WTC11 (cell line): ENCODE measurements at regions not wholly inside any gene's neighbourhood (a gene's known extent, or its start where the extent isn't known, plus 50 kb on each side); places are given as distances from the start of the nearest gene placed in this dataset.

Experiments
- ATAC-seq: fragments of 200-7000 bp; cut with Tn5 transposase; 2 replicates; pipeline ENCODE4 v1.10.0; 2021; ENCODE audit warnings: mild to moderate bottlenecking, moderate library complexity
- CTCF ChIA-PET: fragments of 300-600 bp; sonication (Branson Sonifier 250); formaldehyde crosslinking; loops from one replicate; lab custom pipeline; 2021; ENCODE audit warnings: antibody characterized with exemption; lab: Charles Lee
- POLR2A ChIA-PET: fragments of 350-600 bp; sonication (Branson Sonifier 250); formaldehyde crosslinking; loops from one replicate; lab custom pipeline; 2021; ENCODE audit warnings: antibody characterized with exemption; lab: Charles Lee
- DNase-seq: peaks from one replicate; pipeline ENCODE4 v3.0.0; 2021; ENCODE audit warnings: low spot score
- H3K27ac Mint-ChIP-seq: 2 replicates; pipeline ENCODE4 v1.8.0; 2021; ENCODE audit warnings: mixed read lengths
- H3K27me3 Mint-ChIP-seq: 2 replicates; pipeline ENCODE4 v1.8.0; 2021; ENCODE audit warnings: low read depth, mild to moderate bottlenecking, moderate library complexity, mixed read lengths
- H3K36me3 Mint-ChIP-seq: 2 replicates; pipeline ENCODE4 v1.8.0; 2021; ENCODE audit warnings: mixed read lengths
- H3K4me1 Mint-ChIP-seq: 2 replicates; pipeline ENCODE4 v1.8.0; 2022; ENCODE audit warnings: mixed read lengths
- H3K4me3 Mint-ChIP-seq: 2 replicates; pipeline ENCODE4 v1.8.0; 2021; ENCODE audit warnings: mild to moderate bottlenecking, moderate library complexity, mixed read lengths
- H3K9me3 Mint-ChIP-seq: 2 replicates; pipeline ENCODE4 v1.8.0; 2021; ENCODE audit warnings: mixed read lengths
- AFF4 ChIP-seq: sonication (generic); formaldehyde crosslinking; IDR thresholded peaks from 2 replicates; pipeline ENCODE4 v1.8.1; 2023; ENCODE audit warnings: mild to moderate bottlenecking, missing genetic modification reagents, borderline replicate concordance
- ARID4B ChIP-seq: sonication (generic); formaldehyde crosslinking; IDR thresholded peaks from 2 replicates; pipeline ENCODE4 v1.8.0; 2023; ENCODE audit warnings: missing genetic modification reagents, mild to moderate bottlenecking, borderline replicate concordance
- ATF1 ChIP-seq: sonication (generic); formaldehyde crosslinking; IDR thresholded peaks from 2 replicates; pipeline ENCODE4 v1.8.1; 2023; ENCODE audit warnings: mild to moderate bottlenecking, moderate library complexity, missing genetic modification reagents
- ATF2 ChIP-seq: sonication (generic); formaldehyde crosslinking; IDR thresholded peaks from 2 replicates; pipeline ENCODE4 v1.8.1; 2022; ENCODE audit warnings: low read depth, missing genetic modification reagents, borderline replicate concordance
- ERG ChIP-seq: fragments of 250-450 bp; sonication (Bioruptor Pico); IDR thresholded peaks from 2 replicates; pipeline ENCODE4 v1.8.0; 2021; ENCODE audit warnings: mild to moderate bottlenecking
- FOXJ3 ChIP-seq: sonication (generic); formaldehyde crosslinking; IDR thresholded peaks from 2 replicates; pipeline ENCODE4 v1.9.0; 2021; ENCODE audit warnings: missing genetic modification reagents, mild to moderate bottlenecking, borderline replicate concordance
- FOXK1 ChIP-seq: sonication (generic); formaldehyde crosslinking; IDR thresholded peaks from 2 replicates; pipeline ENCODE4 v1.8.0; 2022; ENCODE audit warnings: mild to moderate bottlenecking, moderate library complexity, missing genetic modification reagents
- MAX ChIP-seq: sonication (generic); formaldehyde crosslinking; IDR thresholded peaks from 2 replicates; pipeline ENCODE4 v1.8.0; 2022; ENCODE audit warnings: mild to moderate bottlenecking, missing genetic modification reagents
- MYBL2 ChIP-seq: sonication (generic); formaldehyde crosslinking; IDR thresholded peaks from 2 replicates; pipeline ENCODE4 v1.8.1; 2023; ENCODE audit warnings: mild to moderate bottlenecking, moderate library complexity, missing genetic modification reagents
- NFYB ChIP-seq: sonication (generic); formaldehyde crosslinking; conservative IDR thresholded peaks from 2 replicates; pipeline ENCODE4 v1.8.0; 2022; ENCODE audit warnings: low read depth, missing genetic modification reagents
- ZNF281 ChIP-seq: sonication (generic); formaldehyde crosslinking; IDR thresholded peaks from 2 replicates; pipeline ENCODE4 v1.8.0; 2023; ENCODE audit warnings: mild to moderate bottlenecking, missing genetic modification reagents
- ZNF671 ChIP-seq: fragments of 250-450 bp; sonication (Bioruptor Pico); IDR thresholded peaks from 2 replicates; pipeline ENCODE4 v1.8.0; 2021; ENCODE audit warnings: mild to moderate bottlenecking
- TF ChIP-seq, protein P1 (sequence below): sonication (generic); formaldehyde crosslinking; conservative IDR thresholded peaks from 2 replicates; pipeline ENCODE4 v1.8.1; 2022; ENCODE audit warnings: mild to moderate bottlenecking, missing genetic modification reagents

GRCh38 chr10:83184641-83185040, 954.7 kb upstream of the GHITM start:
- no peak for TF ChIP-seq ATF1
- TF ChIP-seq, protein P1, sequence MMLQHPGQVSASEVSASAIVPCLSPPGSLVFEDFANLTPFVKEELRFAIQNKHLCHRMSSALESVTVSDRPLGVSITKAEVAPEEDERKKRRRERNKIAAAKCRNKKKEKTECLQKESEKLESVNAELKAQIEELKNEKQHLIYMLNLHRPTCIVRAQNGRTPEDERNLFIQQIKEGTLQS (CRISPR knock-in tag), result no peak
- TF ChIP-seq ARID4B (CRISPR knock-in tag), result no peak
- TF ChIP-seq FOXK1 (CRISPR knock-in tag), result no peak
- TF ChIP-seq ERG, result no peak
- no peak for TF ChIP-seq ZNF671 (CRISPR knock-in tag)
- no peak for TF ChIP-seq ATF2 (CRISPR knock-in tag)
- no peak for TF ChIP-seq AFF4
- TF ChIP-seq ZNF281 (CRISPR knock-in tag), result no peak
- no peak for TF ChIP-seq MAX
- TF ChIP-seq NFYB (CRISPR knock-in tag), result no peak
- no peak for TF ChIP-seq FOXJ3 (CRISPR knock-in tag)
- no peak for TF ChIP-seq MYBL2 (CRISPR knock-in tag)
- ChIA-PET POLR2A (no interaction called here), CTCF (no interaction called here)
- DNase-seq (no peak), ATAC-seq (no peak)
- peaks cover 30% of the 10 kb centered on the region for H3K9me3 Mint-ChIP-seq
- H3K27ac Mint-ChIP-seq, result no peak overlapping the region
- H3K27me3 Mint-ChIP-seq, result no peaks in the 10 kb centered on the region
- H3K4me3 Mint-ChIP-seq, result no peak overlapping the region
- peaks cover 13% of the 10 kb centered on the region for H3K36me3 Mint-ChIP-seq
- H3K4me1 Mint-ChIP-seq, result no peaks in the 10 kb centered on the region
